ENCODE measurements at regions not wholly inside any gene's neighbourhood (a gene's known extent, or its start where the extent isn't known, plus 50 kb on each side); places are given as distances from the start of the nearest gene placed in this dataset.

GRCh38 chr1:232899268-232899667 lies 51.1 kb upstream of the NTPCR start:
- 70% methylated on average over 4 of the region's 5 CpGs for WGBS (ENCODE audit: low lambda C conversion rate)
- ChIA-PET CTCF (interaction anchor here (0.9 to 1.2 kb wide), 2 partner anchors 14 to 19 kb away, joined by 3 to 5 read pairs; no protein-coding TSS in a partner anchor), POLR2A (no interaction called here)
- no peaks in the 10 kb centered on the region for H3K9me3 ChIP-seq
- H3K4me2 ChIP-seq, result no peak overlapping the region
- no peaks in the 10 kb centered on the region for H3K9me2 ChIP-seq
- H3K4me1 ChIP-seq (ENCODE audit: control insufficient read depth in 1 of 2, insufficient read depth in 2 of 2, low read depth in 1 of 2, low read length in 1 of 2), result peaks cover 0 to 2% of the 10 kb centered on the region in 2 experiments; a peak in 1 of 4 replicates
- H3K79me2 ChIP-seq (ENCODE audit: insufficient read depth), result no peaks in the 10 kb centered on the region
- H4K20me1 ChIP-seq (ENCODE audit: insufficient read depth), result no peaks in the 10 kb centered on the region
- TF ChIP-seq RXRA (IDR thresholded peaks at IDR 0.05; ENCODE audit: borderline replicate concordance, low read depth) (no peak), TAF1 (IDR thresholded peaks at IDR 0.05; ENCODE audit: borderline replicate concordance, low read depth, low read length) (no peak), JUND (IDR thresholded peaks at IDR 0.05) (no peak), SMC3 (IDR thresholded peaks at IDR 0.05; ENCODE audit: low read depth, low read length) (no peak), RAD21 (IDR thresholded peaks at IDR 0.05; ENCODE audit: low read length) (no peak), TCF12 (IDR thresholded peaks at IDR 0.05) (no peak)
- no peak overlapping the region for H3K27ac ChIP-seq (ENCODE audit: low read depth in 2 of 2, low read length in 1 of 2)
- no peaks in the 10 kb centered on the region for H3F3A ChIP-seq (replicated peaks; ENCODE audit: insufficient read depth)
- H3K27me3 ChIP-seq (ENCODE audit: insufficient read depth), result no peaks in the 10 kb centered on the region
- DNase-seq, result no peak
- no peak overlapping the region for H3K4me3 ChIP-seq (ENCODE audit: low read depth in 2 of 2, low read length in 1 of 2)
- no peak overlapping the region for H3K9ac ChIP-seq
- H2AFZ ChIP-seq (ENCODE audit: low read depth), result no peak overlapping the region
- H3K36me3 ChIP-seq (replicated peaks in 1 of 2; ENCODE audit: control insufficient read depth in 1 of 2, insufficient read depth in 2 of 2, low read length in 1 of 2), result no peaks in the 10 kb centered on the region

- no peak overlapping the region for H3K4me3 ChIP-seq (ENCODE audit: low read depth in 2 of 2, low read length in 1 of 2)
- no peaks in the 10 kb centered on the region for H3F3A ChIP-seq (replicated peaks; ENCODE audit: insufficient read depth)
- H2AFZ ChIP-seq (ENCODE audit: low read depth), result no peak overlapping the region
- H3K36me3 ChIP-seq (replicated peaks in 1 of 2; ENCODE audit: control insufficient read depth in 1 of 2, insufficient read depth in 2 of 2, low read length in 1 of 2), result no peaks in the 10 kb centered on the region
- H3K4me1 ChIP-seq (ENCODE audit: control insufficient read depth in 1 of 2, insufficient read depth in 2 of 2, low read depth in 1 of 2, low read length in 1 of 2), result no peaks in the 10 kb centered on the region; a peak in 1 of 4 replicates
- no peaks in the 10 kb centered on the region for H4K20me1 ChIP-seq (ENCODE audit: insufficient read depth)
- ChIA-PET CTCF (interaction anchor here (0.9 kb wide), 1 partner anchor 19 kb away, joined by 3 read pairs; no protein-coding TSS in a partner anchor), POLR2A (no interaction called here)
- H3K9ac ChIP-seq, result no peak overlapping the region
- no peaks in the 10 kb centered on the region for H3K9me2 ChIP-seq
- no peaks in the 10 kb centered on the region for H3K79me2 ChIP-seq (ENCODE audit: insufficient read depth)
- H3K27ac ChIP-seq (ENCODE audit: low read depth in 2 of 2, low read length in 1 of 2), result no peak overlapping the region
- no peak overlapping the region for H3K4me2 ChIP-seq
- no peaks in the 10 kb centered on the region for H3K27me3 ChIP-seq (ENCODE audit: insufficient read depth)
- H3K9me3 ChIP-seq, result no peaks in the 10 kb centered on the region
- DNase-seq, result no peak
- no peak for TF ChIP-seq TAF1 (IDR thresholded peaks at IDR 0.05; ENCODE audit: borderline replicate concordance, low read depth, low read length)
- TF ChIP-seq TEAD4 (IDR thresholded peaks at IDR 0.05; ENCODE audit: borderline replicate concordance, insufficient read depth), result no peak
- no peak for TF ChIP-seq JUND (IDR thresholded peaks at IDR 0.05)
- no peak for TF ChIP-seq ZBTB33 (IDR thresholded peaks at IDR 0.05; ENCODE audit: borderline replicate concordance, low read depth)
- TF ChIP-seq RFX5 (IDR thresholded peaks at IDR 0.05; ENCODE audit: low read length), result no peak
- no peak for TF ChIP-seq GATA2 (CRISPR knock-in tag; IDR thresholded peaks at IDR 0.05)
- no peak for TF ChIP-seq FOSL2 (IDR thresholded peaks at IDR 0.05; ENCODE audit: borderline replicate concordance, low read depth)
- no peak for TF ChIP-seq RAD21 (IDR thresholded peaks at IDR 0.05; ENCODE audit: low read length)
- TF ChIP-seq EP300 (IDR thresholded peaks at IDR 0.05; ENCODE audit: borderline replicate concordance in 1 of 2, low read depth in 1 of 2, low read length in 1 of 2), result no peak
- TF ChIP-seq CTCF (IDR thresholded peaks at IDR 0.05), result no peak
- no peak for TF ChIP-seq GABPA (IDR thresholded peaks at IDR 0.05; ENCODE audit: low read depth)
- TF ChIP-seq TCF12 (IDR thresholded peaks at IDR 0.05), result no peak
- no peak for TF ChIP-seq SMC3 (IDR thresholded peaks at IDR 0.05; ENCODE audit: low read depth, low read length)
- TF ChIP-seq NFIC (IDR thresholded peaks at IDR 0.05; ENCODE audit: borderline replicate concordance), result no peak
- no peak for TF ChIP-seq MAX (IDR thresholded peaks at IDR 0.05; ENCODE audit: low read depth)
- TF ChIP-seq EZH2phosphoT487 (IDR thresholded peaks at IDR 0.05; ENCODE audit: borderline replicate concordance, low read depth), result no peak
- no peak for TF ChIP-seq MXI1 (IDR thresholded peaks at IDR 0.05; ENCODE audit: low read depth, low read length)
- TF ChIP-seq RCOR1 (IDR thresholded peaks at IDR 0.05; ENCODE audit: low read length), result no peak
- TF ChIP-seq PBX3 (IDR thresholded peaks at IDR 0.05), result no peak
Observed at GRCh38 chr1:232899839-232900238, 50.6 kb upstream of the NTPCR start.

Measured in SK-N-SH (cell line).